DOHH2 (cell line): ENCODE measurements at regions not wholly inside any gene's neighbourhood (a gene's known extent, or its start where the extent isn't known, plus 50 kb on each side); places are given as distances from the start of the nearest gene placed in this dataset.
"Not testable (repeated sequence)": the region's sequence is repeated elsewhere in the genome, so short reads cannot be mapped to it uniquely, and the experiment has no call there.

Experiments used
- H3F3A ChIP-seq: fragments of 200-600 bp; sonication (generic), shearing (Covaris generic); 2 replicates; pipeline ENCODE4 v1.6.0; 2016; ENCODE audit warnings: antibody characterized with exemption, mild to moderate bottlenecking; ENCODE audit not compliant: control insufficient read depth, insufficient read depth
- H3K27ac ChIP-seq: fragments of 200-600 bp; sonication (generic); 2 replicates; pipeline ENCODE4 v1.5.1; 2014; ENCODE audit warnings: low read depth, mild to moderate bottlenecking, low read length, moderate library complexity
- H3K27me3 ChIP-seq: fragments of 200-600 bp; sonication (generic); 2 replicates; pipeline ENCODE4 v1.6.1; 2014; ENCODE audit warnings: mild to moderate bottlenecking, low read length, mixed read lengths; ENCODE audit not compliant: control insufficient read depth
- H3K36me3 ChIP-seq: fragments of 200-600 bp; sonication (generic); 2 replicates; pipeline ENCODE4 v1.6.1; 2014; ENCODE audit warnings: mild to moderate bottlenecking, low read length, moderate library complexity, mixed read lengths; ENCODE audit not compliant: control insufficient read depth
- H3K4me1 ChIP-seq: fragments of 200-600 bp; sonication (generic); 2 replicates; pipeline ENCODE4 v1.6.1; 2014; ENCODE audit warnings: mild to moderate bottlenecking, low read length, mixed read lengths; ENCODE audit not compliant: control insufficient read depth
- H3K4me2 ChIP-seq: fragments of 200-600 bp; sonication (generic); 2 replicates; pipeline ENCODE4 v1.6.0; 2014; ENCODE audit warnings: mild to moderate bottlenecking, low read length, moderate library complexity
- H3K4me3 ChIP-seq: fragments of 200-600 bp; sonication (generic); 2 replicates; pipeline ENCODE4 v1.5.1; 2014; ENCODE audit warnings: mild to moderate bottlenecking, low read length, mixed read lengths
- H3K79me2 ChIP-seq: fragments of 200-600 bp; sonication (generic); 2 replicates; pipeline ENCODE4 v1.6.1; 2014; ENCODE audit warnings: mild to moderate bottlenecking, low read length, mixed read lengths; ENCODE audit not compliant: control insufficient read depth
- H3K9me2 ChIP-seq: fragments of 200-600 bp; sonication (generic); replicated peaks from 2 replicates; pipeline ENCODE4 v1.6.1; 2014; ENCODE audit warnings: mild to moderate bottlenecking, low read length, mixed read lengths; ENCODE audit not compliant: control insufficient read depth
- H3K9me3 ChIP-seq: fragments of 200-600 bp; sonication (generic); 2 replicates; pipeline ENCODE4 v1.6.1; 2014; ENCODE audit warnings: antibody characterized with exemption, low read length, mixed read lengths; ENCODE audit not compliant: control insufficient read depth, insufficient read depth
- H4K20me1 ChIP-seq: fragments of 200-600 bp; sonication (generic); 2 replicates; pipeline ENCODE4 v1.6.0; 2014; ENCODE audit warnings: low read depth, mild to moderate bottlenecking, antibody characterized with exemption, low read length, moderate library complexity; ENCODE audit not compliant: control insufficient read depth, insufficient read depth
- CTCF ChIP-seq: fragments of 200-600 bp; sonication (generic); IDR thresholded peaks from one replicate; pipeline ENCODE4 v1.5.1; 2014; ENCODE audit warnings: antibody characterized with exemption, mild to moderate bottlenecking, low read depth, low read length; ENCODE audit not compliant: poor library complexity, severe bottlenecking
- EZH2phosphoT487 ChIP-seq: fragments of 200-600 bp; sonication (generic); IDR thresholded peaks from 2 replicates; pipeline ENCODE4 v1.6.1; 2017; ENCODE audit warnings: borderline replicate concordance, mild to moderate bottlenecking, antibody characterized with exemption, low read length, moderate library complexity, mixed read lengths

- H3K4me2 ChIP-seq: no peak overlapping the region
These were observed 87.9 kb downstream of the VCPKMT start for GRCh38 chr14:50028458-50028857.

GRCh38 chr14:50030036-50030435 is 86.3 kb downstream of the VCPKMT start:
- Histone ChIP-seq H3K27ac (no peak overlapping the region), H3K79me2 (no peaks in the 10 kb centered on the region), H3K36me3 (no peaks in the 10 kb centered on the region), H4K20me1 (no peaks in the 10 kb centered on the region), H3K27me3 (no peaks in the 10 kb centered on the region), H3K9me3 (no peaks in the 10 kb centered on the region), H3K4me1 (no peaks in the 10 kb centered on the region), H3K4me3 (no peak overlapping the region), H3K4me2 (no peak overlapping the region), H3F3A (no peaks in the 10 kb centered on the region), H3K9me2 (no peaks in the 10 kb centered on the region)
- no peak for TF ChIP-seq CTCF
- TF ChIP-seq EZH2phosphoT487: no peak

More at GRCh38 chr14:50028458-50028857, 87.9 kb downstream of the VCPKMT start:
- no peaks in the 10 kb centered on the region for H3K9me2 ChIP-seq
- no peaks in the 10 kb centered on the region for H3K4me1 ChIP-seq
- no peak overlapping the region for H3K27ac ChIP-seq
- no peak overlapping the region for H3K4me3 ChIP-seq
- H4K20me1 ChIP-seq: no peaks in the 10 kb centered on the region
- no peak for TF ChIP-seq EZH2phosphoT487
- no peak for TF ChIP-seq CTCF
- no peaks in the 10 kb centered on the region for H3K9me3 ChIP-seq
- H3F3A ChIP-seq: no peaks in the 10 kb centered on the region
- no peaks in the 10 kb centered on the region for H3K36me3 ChIP-seq
- no peaks in the 10 kb centered on the region for H3K79me2 ChIP-seq
- H3K27me3 ChIP-seq: no peaks in the 10 kb centered on the region

GRCh38 chr14:50030911-50031310 is 85.5 kb downstream of the VCPKMT start:
- H3K9me3 ChIP-seq, H3F3A ChIP-seq, H4K20me1 ChIP-seq, H3K27ac ChIP-seq, H3K4me2 ChIP-seq, H3K27me3 ChIP-seq, H3K9me2 ChIP-seq, H3K4me3 ChIP-seq, H3K36me3 ChIP-seq, H3K79me2 ChIP-seq, H3K4me1 ChIP-seq: not testable (repeated sequence)

- Histone ChIP-seq H3K27ac (no peak overlapping the region), H3F3A (no peaks in the 10 kb centered on the region), H3K9me3 (no peaks in the 10 kb centered on the region), H3K79me2 (no peaks in the 10 kb centered on the region), H3K4me1 (no peaks in the 10 kb centered on the region), H4K20me1 (no peaks in the 10 kb centered on the region), H3K4me3 (no peak overlapping the region), H3K27me3 (no peaks in the 10 kb centered on the region), H3K9me2 (no peaks in the 10 kb centered on the region), H3K36me3 (no peaks in the 10 kb centered on the region), H3K4me2 (no peak overlapping the region)
- TF ChIP-seq CTCF: no peak
These were observed 84.6 kb downstream of the VCPKMT start for GRCh38 chr14:50031602-50032313.

GRCh38 chr14:50032462-50033167 is 83.8 kb downstream of the VCPKMT start:
- H3K79me2 ChIP-seq, H3F3A ChIP-seq, H3K36me3 ChIP-seq, H4K20me1 ChIP-seq, H3K9me3 ChIP-seq, H3K9me2 ChIP-seq, H3K4me3 ChIP-seq, H3K27me3 ChIP-seq, H3K4me2 ChIP-seq, H3K27ac ChIP-seq, H3K4me1 ChIP-seq: not testable (repeated sequence)
